Heart left ventricle (tissue), 13 donors: ENCODE measurements at regions not wholly inside any gene's neighbourhood (a gene's known extent, or its start where the extent isn't known, plus 50 kb on each side); places are given as distances from the start of the nearest gene placed in this dataset.

ENCODE experiments used
- CTCF ChIP-seq, 12 donors: fragments of 200-600 bp; sonication (generic) in 4 of 12; IDR thresholded peaks; one replicate each; pipeline versions ENCODE4 v1.5.0 to v1.8.0; 2018 to 2022; ENCODE audit warnings: antibody characterized with exemption in 12 of 12, mild to moderate bottlenecking in 5 of 12
- POLR2A ChIP-seq, 2 donors: fragments of 450-650 bp; IDR thresholded peaks; one replicate each; pipeline ENCODE4 v1.6.1; 2017; ENCODE audit warnings: antibody characterized with exemption in 2 of 2, mild to moderate bottlenecking in 2 of 2, moderate library complexity in 2 of 2
- donor health status: ischemic (EF 13 %, LVEDD 7.1; RV severe dilation, severe dysfunction).
- donor health status: DM: no; HTN: yes; CAD: no.
- donor health status: DM: no; HTN: no; CAD: no.
- donor health status: ischemic (EF 25% LVEDD 6.9; RV normal size, moderate dysfunction).
- donor health status: ischemic (EF 25% LVEDD 5.7; RV mildly dilated, moderate dysfunction).
- donor health status: ischemic (EF 35%, LVEDD 5.7; RV mildly dilated, moderate dysfunction).
- donor health status: nonischemic (EF 11% LVEDD 7.7; RV severe dilation, severe dysfunction).
- donor health status: DM: yes; HTN: yes; CAD: no.
- donor health status: PGD.
- donor health status: ischemic (EF 29% LVEDD 5.4; RV normal size, mild dysfunction).
- donor health status: nonischemic (EF 23%, LVEDD 6.1; RV moderate dilation, normal function).

DNA sequence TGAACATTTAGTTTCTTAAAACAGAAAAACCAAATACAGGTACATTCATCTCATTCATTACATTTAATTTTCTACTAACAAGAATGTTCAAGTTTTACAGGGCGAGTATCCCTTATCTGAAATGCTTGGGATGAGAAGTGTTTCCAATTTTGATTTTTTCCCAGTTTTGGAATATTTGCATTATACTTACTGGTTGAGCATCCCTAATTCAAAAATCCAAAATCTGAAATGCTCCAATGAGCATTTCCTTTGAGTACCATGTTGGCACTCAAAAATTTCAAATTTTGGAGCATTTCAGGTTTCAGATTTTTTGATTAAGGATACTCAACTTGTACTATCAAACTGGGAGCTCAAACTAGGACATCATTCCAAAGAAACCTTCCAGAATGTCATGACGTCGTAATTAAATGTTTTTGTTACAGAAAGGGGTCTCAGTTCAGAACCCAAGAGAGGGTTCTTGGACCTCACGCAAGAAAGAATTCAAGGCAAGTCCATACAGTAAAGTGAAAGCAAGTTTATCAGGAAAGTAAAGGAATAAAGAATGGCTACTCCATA lies 90.8 kb upstream of the PIK3CG start:
- TF ChIP-seq POLR2A (IDR thresholded peaks at IDR 0.05) (no peak), CTCF (IDR thresholded peaks at IDR 0.05) (no peak)
